ENCODE measurements at regions not wholly inside any gene's neighbourhood (a gene's known extent, or its start where the extent isn't known, plus 50 kb on each side); places are given as distances from the start of the nearest gene placed in this dataset.

- TF ChIP-seq POLR2AphosphoS5 (IDR thresholded peaks at IDR 0.05) (no peak), CTCF (IDR thresholded peaks at IDR 0.05) (no peak), POLR2A (IDR thresholded peaks at IDR 0.05) (no peak)
- H3K4me1 ChIP-seq: no peaks in the 10 kb centered on the region
- intact Hi-C loops (cut with DNase I; ENCODE audit: low total_unique reads): no loop called here
Measured at GRCh38 chr2:181139831-181140230, 159.4 kb downstream of the UBE2E3 start.

GRCh38 chr2:181140414-181140813 is 160.0 kb downstream of the UBE2E3 start:
- no peak overlapping the region for H3K4me3 ChIP-seq
- TF ChIP-seq CTCF (IDR thresholded peaks at IDR 0.05): no peak
- no peak for TF ChIP-seq POLR2A (IDR thresholded peaks at IDR 0.05)
- TF ChIP-seq POLR2AphosphoS5 (IDR thresholded peaks at IDR 0.05): no peak

More at GRCh38 chr2:181139831-181140230, 159.4 kb downstream of the UBE2E3 start:
- Histone ChIP-seq H3K4me3 (no peak overlapping the region), H3K9me3 (no peaks in the 10 kb centered on the region), H3K36me3 (no peaks in the 10 kb centered on the region), H3K27ac (no peak overlapping the region), H3K27me3 (no peaks in the 10 kb centered on the region)
- DNase-seq (ENCODE audit: low spot score in 2 of 2): no peak

GRCh38 chr2:181140928-181141327 is 160.5 kb downstream of the UBE2E3 start:
- intact Hi-C loops (cut with DNase I; ENCODE audit: low total_unique reads): no loop called here
- H3K27me3 ChIP-seq: no peaks in the 10 kb centered on the region
- H3K4me1 ChIP-seq: no peaks in the 10 kb centered on the region
- no peak overlapping the region for H3K4me3 ChIP-seq
- H3K27ac ChIP-seq: no peak overlapping the region
- DNase-seq (ENCODE audit: low spot score in 2 of 2): no peak
- H3K36me3 ChIP-seq: no peaks in the 10 kb centered on the region
- TF ChIP-seq POLR2A (IDR thresholded peaks at IDR 0.05) (no peak), CTCF (IDR thresholded peaks at IDR 0.05) (no peak), POLR2AphosphoS5 (IDR thresholded peaks at IDR 0.05) (no peak)
- no peaks in the 10 kb centered on the region for H3K9me3 ChIP-seq

More at GRCh38 chr2:181140414-181140813, 160.0 kb downstream of the UBE2E3 start:
- H3K9me3 ChIP-seq: no peaks in the 10 kb centered on the region
- no peaks in the 10 kb centered on the region for H3K36me3 ChIP-seq
- intact Hi-C loops (cut with DNase I; ENCODE audit: low total_unique reads): no loop called here
- no peaks in the 10 kb centered on the region for H3K4me1 ChIP-seq
- DNase-seq (ENCODE audit: low spot score in 2 of 2): no peak
- no peaks in the 10 kb centered on the region for H3K27me3 ChIP-seq
- no peak overlapping the region for H3K27ac ChIP-seq

- H3K4me1 ChIP-seq: no peaks in the 10 kb centered on the region
- no peak overlapping the region for H3K27ac ChIP-seq
- intact Hi-C loops (cut with DNase I; ENCODE audit: low total_unique reads): no loop called here
- no peak overlapping the region for H3K4me3 ChIP-seq
- no peak for DNase-seq (ENCODE audit: low spot score in 2 of 2)
- H3K27me3 ChIP-seq: no peaks in the 10 kb centered on the region
- TF ChIP-seq POLR2AphosphoS5 (IDR thresholded peaks at IDR 0.05) (no peak), POLR2A (IDR thresholded peaks at IDR 0.05) (no peak), CTCF (IDR thresholded peaks at IDR 0.05) (no peak)
- no peaks in the 10 kb centered on the region for H3K9me3 ChIP-seq
- no peaks in the 10 kb centered on the region for H3K36me3 ChIP-seq
Measured at GRCh38 chr2:181141676-181142075, 161.3 kb downstream of the UBE2E3 start.

- intact Hi-C loops (cut with DNase I; ENCODE audit: low total_unique reads): no loop called here
- H3K4me1 ChIP-seq: no peaks in the 10 kb centered on the region
- H3K36me3 ChIP-seq: no peaks in the 10 kb centered on the region
- no peak overlapping the region for H3K27ac ChIP-seq
- no peaks in the 10 kb centered on the region for H3K9me3 ChIP-seq
- DNase-seq (ENCODE audit: low spot score in 2 of 2): no peak
- no peak for TF ChIP-seq CTCF (IDR thresholded peaks at IDR 0.05)
- TF ChIP-seq POLR2A (IDR thresholded peaks at IDR 0.05): no peak
- TF ChIP-seq POLR2AphosphoS5 (IDR thresholded peaks at IDR 0.05): no peak
- H3K4me3 ChIP-seq: no peak overlapping the region
- H3K27me3 ChIP-seq: no peaks in the 10 kb centered on the region
Measured at GRCh38 chr2:181142514-181142913, 162.1 kb downstream of the UBE2E3 start.

Data from breast epithelium (tissue), 4 donors.